Esophagus squamous epithelium (tissue), 5 donors: ENCODE measurements at regions not wholly inside any gene's neighbourhood (a gene's known extent, or its start where the extent isn't known, plus 50 kb on each side); places are given as distances from the start of the nearest gene placed in this dataset.

ENCODE experiments used
- DNase-seq: peaks from one replicate; lab custom pipeline; 2025; lab: John Stamatoyannopoulos, UW
- H3K27ac ChIP-seq, 4 donors: fragments of 200-600 bp; sonication (generic); one replicate each; pipeline ENCODE4 v1.5.1; 2016 to 2019; ENCODE audit warnings: mild to moderate bottlenecking in 1 of 4
- H3K27me3 ChIP-seq, 4 donors: fragments of 200-600 bp; sonication (generic); 1 replicate in 3 of 4; 2 replicates in 1 of 4; pipeline versions ENCODE4 v1.5.1 to v1.6.0; 2017 to 2021; ENCODE audit warnings: antibody characterized with exemption in 1 of 4
- H3K36me3 ChIP-seq, 3 donors: fragments of 200-600 bp; sonication (generic); one replicate each; pipeline ENCODE4 v1.5.1; 2016 to 2019
- H3K4me1 ChIP-seq, 3 donors: fragments of 200-600 bp; sonication (generic); one replicate each; pipeline ENCODE4 v1.5.1; 2017 to 2019
- H3K4me3 ChIP-seq, 4 donors: fragments of 200-600 bp; sonication (generic); 1 replicate in 3 of 4; 2 replicates in 1 of 4; pipeline ENCODE4 v1.5.1; 2016 to 2019; ENCODE audit warnings: mild to moderate bottlenecking in 2 of 4, moderate library complexity in 1 of 4
- H3K9me3 ChIP-seq, 3 donors: fragments of 200-600 bp; sonication (generic); one replicate each; pipeline ENCODE4 v1.5.1; 2016 to 2019
- CTCF ChIP-seq, 6 experiments: fragments of 450-650 bp in 4 of 6; fragments of 200-600 bp in 2 of 6; sonication (generic) in 2 of 6; IDR thresholded peaks; one replicate each; pipeline ENCODE4 v1.5.1; 2016 to 2019; ENCODE audit warnings: antibody characterized with exemption in 6 of 6, mild to moderate bottlenecking in 4 of 6, moderate library complexity in 4 of 6
- POLR2A ChIP-seq, 4 donors: fragments of 450-650 bp; IDR thresholded peaks; one replicate each; pipeline ENCODE4 v1.6.1; 2017; ENCODE audit warnings: antibody characterized with exemption in 4 of 4, mild to moderate bottlenecking in 4 of 4, moderate library complexity in 3 of 4
- WGBS, 2 donors: methylation state at CpG; one replicate each; pipeline ENCODE4 v1.1.5; 2018; 5-methylcytosine and 5-hydroxymethylcytosine counted together
- intact Hi-C: fragments of 100-400 bp; cut with DNase I; formaldehyde crosslinking; loops from one replicate; pipeline ENCODE4 v1.15.0; 2022
- donor health status: DM: yes; HTN: yes; CAD: no.

GRCh38 chr18:49697757-49698524, 115.4 kb downstream of the ACAA2 start:
- H3K9me3 ChIP-seq: no peaks in the 10 kb centered on the region
- no peak for DNase-seq
- TF ChIP-seq CTCF (IDR thresholded peaks at IDR 0.05): no peak
- TF ChIP-seq POLR2A (IDR thresholded peaks at IDR 0.05): no peak
- 69 to 72% methylated on average over 7 of the region's 7 CpGs for WGBS, 2 donors
- H3K4me3 ChIP-seq: no peak overlapping the region
- H3K4me1 ChIP-seq: peaks cover 0 to 11% (median 0%) of the 10 kb centered on the region in 3 donors
- no peaks in the 10 kb centered on the region for H3K27me3 ChIP-seq
- H3K36me3 ChIP-seq: no peaks in the 10 kb centered on the region
- intact Hi-C loops: no loop called here
- H3K27ac ChIP-seq: no peak overlapping the region

GRCh38 chr18:49697049-49697448, 116.3 kb downstream of the ACAA2 start:
- no peaks in the 10 kb centered on the region for H3K36me3 ChIP-seq

GRCh38 chr18:49694402-49694801, 118.9 kb downstream of the ACAA2 start:
- intact Hi-C loops: no loop called here
- 92% methylated on average over 1 of the region's 1 CpG; no CpG with 5 or more reads in 1 of the 2 donors for WGBS, 2 donors
- no peak overlapping the region for H3K4me3 ChIP-seq
- H3K27ac ChIP-seq: no peak overlapping the region
- no peak for DNase-seq
- TF ChIP-seq POLR2A (IDR thresholded peaks at IDR 0.05): no peak
- TF ChIP-seq CTCF (IDR thresholded peaks at IDR 0.05): no peak
- no peaks in the 10 kb centered on the region for H3K9me3 ChIP-seq
- peaks cover 0 to 11% (median 0%) of the 10 kb centered on the region in 3 donors for H3K4me1 ChIP-seq
- no peaks in the 10 kb centered on the region for H3K36me3 ChIP-seq
- no peaks in the 10 kb centered on the region for H3K27me3 ChIP-seq

More at GRCh38 chr18:49697049-49697448, 116.3 kb downstream of the ACAA2 start:
- TF ChIP-seq CTCF (IDR thresholded peaks at IDR 0.05) (no peak), POLR2A (IDR thresholded peaks at IDR 0.05) (no peak)
- Histone ChIP-seq H3K27me3 (no peaks in the 10 kb centered on the region), H3K27ac (no peak overlapping the region), H3K4me1 (peaks cover 0 to 11% (median 0%) of the 10 kb centered on the region in 3 donors), H3K9me3 (no peaks in the 10 kb centered on the region), H3K4me3 (no peak overlapping the region)
- DNase-seq: no peak
- WGBS, 2 donors: 81 to 94% methylated on average over 4 of the region's 4 CpGs
- intact Hi-C loops: no loop called here

- H3K9me3 ChIP-seq: no peaks in the 10 kb centered on the region
- H3K36me3 ChIP-seq: no peaks in the 10 kb centered on the region
- no peak for DNase-seq
- intact Hi-C loops: no loop called here
- WGBS, 2 donors: 73 to 75% methylated on average over 4 of the region's 4 CpGs
- H3K27me3 ChIP-seq: no peaks in the 10 kb centered on the region
- H3K27ac ChIP-seq: no peak overlapping the region
- H3K4me1 ChIP-seq: peaks cover 0 to 10% (median 0%) of the 10 kb centered on the region in 3 donors
- TF ChIP-seq CTCF (IDR thresholded peaks at IDR 0.05): no peak
- no peak for TF ChIP-seq POLR2A (IDR thresholded peaks at IDR 0.05)
- H3K4me3 ChIP-seq: no peak overlapping the region
Observed at GRCh38 chr18:49693717-49694005, 119.7 kb downstream of the ACAA2 start.

- no peaks in the 10 kb centered on the region for H3K27me3 ChIP-seq
- no peaks in the 10 kb centered on the region for H3K36me3 ChIP-seq
- no peaks in the 10 kb centered on the region for H3K9me3 ChIP-seq
- no peak for DNase-seq
- H3K27ac ChIP-seq: no peak overlapping the region
- H3K4me3 ChIP-seq: no peak overlapping the region
- TF ChIP-seq POLR2A (IDR thresholded peaks at IDR 0.05) (no peak), CTCF (IDR thresholded peaks at IDR 0.05) (no peak)
- peaks cover 0 to 5% (median 0%) of the 10 kb centered on the region in 3 donors for H3K4me1 ChIP-seq
- intact Hi-C loops: no loop called here
- 70 to 75% methylated on average over 10 of the region's 10 CpGs for WGBS, 2 donors
Observed at GRCh38 chr18:49692906-49693716, 120.2 kb downstream of the ACAA2 start.
